HG02642 (cell line): ENCODE measurements at regions not wholly inside any gene's neighbourhood (a gene's known extent, or its start where the extent isn't known, plus 50 kb on each side); places are given as distances from the start of the nearest gene placed in this dataset.
"Not testable (repeated sequence)": the region's sequence is repeated elsewhere in the genome, so short reads cannot be mapped to it uniquely, and the experiment has no call there.

Experiments
- ATAC-seq: cut with Tn5 transposase; IDR thresholded peaks from one replicate; pipeline ENCODE4 v1.9.1; 2021; ENCODE audit warnings: mild to moderate bottlenecking; ENCODE audit not compliant: unreplicated experiment, poor library complexity

GRCh38 chr2:138906549-138906948, 126.4 kb upstream of the NXPH2 start:
- no peak for ATAC-seq

GRCh38 chr2:138902239-138902871, 122.2 kb upstream of the NXPH2 start:
- no peak for ATAC-seq

- no peak for ATAC-seq
Measured at GRCh38 chr2:138901530-138901929, 121.3 kb upstream of the NXPH2 start.

- no peak for ATAC-seq
Measured at GRCh38 chr2:138898855-138899254, 118.7 kb upstream of the NXPH2 start.

- ATAC-seq, result no peak
Measured at GRCh38 chr2:138897274-138897673, 117.1 kb upstream of the NXPH2 start.

- no peak for ATAC-seq
Measured at GRCh38 chr2:138893746-138894145, 113.6 kb upstream of the NXPH2 start.

GRCh38 chr2:138881126-138881525, 100.9 kb upstream of the NXPH2 start:
- no peak for ATAC-seq

- ATAC-seq, result no peak
Measured at GRCh38 chr2:138879931-138880330, 99.7 kb upstream of the NXPH2 start.

- ATAC-seq, result no peak
Measured at GRCh38 chr2:138877421-138877820, 97.2 kb upstream of the NXPH2 start.

GRCh38 chr2:138874251-138874650, 94.1 kb upstream of the NXPH2 start:
- ATAC-seq, result no peak

GRCh38 chr2:138872116-138872515, 91.9 kb upstream of the NXPH2 start:
- not testable (repeated sequence) for ATAC-seq

- no peak for ATAC-seq
Measured at GRCh38 chr2:138871312-138871711, 91.1 kb upstream of the NXPH2 start.

- ATAC-seq, result no peak
Measured at GRCh38 chr2:138867341-138867740, 87.2 kb upstream of the NXPH2 start.

- ATAC-seq, result no peak
Measured at GRCh38 chr2:138866797-138867196, 86.6 kb upstream of the NXPH2 start.

GRCh38 chr2:138853761-138854160, 73.6 kb upstream of the NXPH2 start:
- no peak for ATAC-seq

- ATAC-seq, result no peak
Measured at GRCh38 chr2:138853296-138853695, 73.1 kb upstream of the NXPH2 start.

GRCh38 chr2:138846216-138846821, 66.1 kb upstream of the NXPH2 start:
- peak; percentile 90 for ATAC-seq

- ATAC-seq, result no peak
Measured at GRCh38 chr2:138842341-138842740, 62.2 kb upstream of the NXPH2 start.

GRCh38 chr2:138841459-138841858, 61.3 kb upstream of the NXPH2 start:
- ATAC-seq, result no peak

GRCh38 chr2:138838851-138839620, 58.8 kb upstream of the NXPH2 start:
- ATAC-seq, result no peak

GRCh38 chr2:138831691-138832090, 51.5 kb upstream of the NXPH2 start:
- no peak for ATAC-seq

GRCh38 chr2:138831154-138831553, 51.0 kb upstream of the NXPH2 start:
- no peak for ATAC-seq
